OCI-LY1 (cell line): ENCODE measurements at regions not wholly inside any gene's neighbourhood (a gene's known extent, or its start where the extent isn't known, plus 50 kb on each side); places are given as distances from the start of the nearest gene placed in this dataset.

Experiments
- H2AFZ ChIP-seq: fragments of 200-600 bp; sonication (generic), shearing (Covaris generic); 2 replicates; pipeline ENCODE4 v1.6.0; 2014; ENCODE audit warnings: antibody characterized with exemption, mild to moderate bottlenecking, low read length
- H3F3A ChIP-seq: fragments of 200-600 bp; sonication (generic), shearing (Covaris generic); 2 replicates; pipeline ENCODE4 v1.6.0; 2014; ENCODE audit warnings: mild to moderate bottlenecking, antibody characterized with exemption, low read length, moderate library complexity; ENCODE audit not compliant: insufficient read depth
- H3K27ac ChIP-seq: fragments of 200-600 bp; sonication (generic); 2 replicates; pipeline ENCODE4 v1.5.1; 2014; ENCODE audit warnings: low read length, mixed run types, mild to moderate bottlenecking, low read depth; ENCODE audit not compliant: poor library complexity, severe bottlenecking
- H3K27me3 ChIP-seq: fragments of 200-600 bp; sonication (generic); 2 replicates; pipeline ENCODE4 v1.6.0; 2014; ENCODE audit warnings: antibody characterized with exemption, mild to moderate bottlenecking, low read length, moderate library complexity; ENCODE audit not compliant: insufficient read depth
- H3K36me3 ChIP-seq: fragments of 200-600 bp; sonication (generic); 2 replicates; pipeline ENCODE4 v1.6.1; 2014; ENCODE audit warnings: mild to moderate bottlenecking, antibody characterized with exemption, low read length, moderate library complexity, mixed read lengths; ENCODE audit not compliant: insufficient read depth
- H3K4me1 ChIP-seq: fragments of 200-600 bp; sonication (generic); 2 replicates; pipeline ENCODE4 v1.5.1; 2014; ENCODE audit warnings: mild to moderate bottlenecking, low read length, moderate library complexity; ENCODE audit not compliant: insufficient read depth, severe bottlenecking
- H3K4me2 ChIP-seq: fragments of 200-600 bp; sonication (generic), shearing (Covaris generic); 2 replicates; pipeline ENCODE4 v1.6.1; 2014; ENCODE audit warnings: low read length
- H3K4me3 ChIP-seq: fragments of 200-600 bp; sonication (generic); 2 replicates; pipeline ENCODE4 v1.5.1; 2014; ENCODE audit warnings: low read length, low read depth, mild to moderate bottlenecking, mixed read lengths; ENCODE audit not compliant: poor library complexity, severe bottlenecking
- H3K79me2 ChIP-seq: fragments of 200-600 bp; shearing (Covaris generic); 2 replicates; pipeline ENCODE4 v1.6.1; 2016; ENCODE audit warnings: mixed run types, low read length, mixed read lengths; ENCODE audit not compliant: insufficient read depth
- H3K9ac ChIP-seq: fragments of 200-600 bp; sonication (generic), shearing (Covaris generic); 2 replicates; pipeline ENCODE4 v1.6.1; 2014; ENCODE audit warnings: mild to moderate bottlenecking, low read length, mixed read lengths
- H3K9me2 ChIP-seq: fragments of 200-600 bp; sonication (generic), shearing (Covaris generic); 2 replicates; pipeline ENCODE4 v1.6.1; 2014; ENCODE audit warnings: low read depth, mild to moderate bottlenecking, low read length, mixed read lengths
- H3K9me3 ChIP-seq: fragments of 200-600 bp; shearing (Covaris generic); 2 replicates; pipeline ENCODE4 v1.6.1; 2014; ENCODE audit warnings: low read length, mixed read lengths
- H4K20me1 ChIP-seq: fragments of 200-600 bp; sonication (generic), shearing (Covaris generic); 2 replicates; pipeline ENCODE4 v1.6.0; 2016; ENCODE audit warnings: mild to moderate bottlenecking, low read length; ENCODE audit not compliant: insufficient read depth
- EZH2 ChIP-seq: fragments of 200-600 bp; sonication (generic), shearing (Covaris generic); IDR thresholded peaks from 2 replicates; pipeline ENCODE4 v1.8.0; 2017; ENCODE audit warnings: borderline replicate concordance, mixed run types, mild to moderate bottlenecking, antibody characterized with exemption, low read length, moderate library complexity, mixed read lengths
- TF ChIP-seq, protein P1 (sequence below): fragments of 200-600 bp; sonication (generic), shearing (Covaris generic); IDR thresholded peaks from 2 replicates; pipeline ENCODE4 v1.5.1; 2017; ENCODE audit warnings: mild to moderate bottlenecking, antibody characterized with exemption, low read length, moderate library complexity, mixed read lengths

DNA sequence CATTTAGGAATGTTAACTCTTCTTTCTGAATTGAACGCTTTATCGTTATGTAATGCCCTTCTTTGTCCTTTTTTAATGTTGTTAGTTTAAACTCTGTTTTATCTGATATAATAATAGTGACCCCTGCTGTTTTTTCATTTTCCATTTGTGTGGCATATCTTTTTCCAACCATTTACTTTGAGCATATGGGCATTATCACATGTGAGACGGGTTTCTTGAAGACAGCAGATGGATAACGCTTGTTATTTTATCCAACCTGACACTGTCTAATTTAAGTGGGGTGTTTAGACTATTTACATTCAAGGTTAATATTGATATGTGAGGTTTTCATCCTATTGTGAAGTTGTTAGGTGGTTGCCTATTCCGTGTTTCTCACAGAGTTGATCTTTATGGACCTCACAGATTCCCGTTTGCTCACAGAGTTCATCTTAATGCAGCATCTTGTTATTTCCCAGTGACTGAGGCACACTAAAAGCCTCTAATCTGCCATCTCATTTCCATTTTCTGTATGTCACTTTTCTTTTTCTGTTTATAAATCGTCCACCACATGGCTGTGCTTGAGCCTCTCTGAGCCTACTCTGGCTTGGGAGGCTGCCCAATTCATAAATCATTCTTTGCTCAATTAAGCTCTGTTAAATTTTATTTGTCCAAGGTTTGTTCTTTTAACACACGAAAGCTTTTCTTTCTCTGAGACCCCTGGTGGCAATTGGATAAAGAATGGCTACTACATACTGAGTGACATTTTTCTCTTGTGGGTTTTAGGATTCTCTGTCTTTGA lies 286.2 kb downstream of the HTR7 start:
- Histone ChIP-seq H2AFZ (no peak overlapping the region), H3K27ac (no peak overlapping the region), H3K9me2 (no peaks in the 10 kb centered on the region), H3K27me3 (no peaks in the 10 kb centered on the region), H3K9me3 (no peaks in the 10 kb centered on the region), H3K36me3 (no peaks in the 10 kb centered on the region), H3K4me3 (no peak overlapping the region), H3F3A (no peaks in the 10 kb centered on the region), H3K4me2 (no peak overlapping the region), H4K20me1 (no peaks in the 10 kb centered on the region), H3K9ac (no peak overlapping the region), H3K4me1 (no peaks in the 10 kb centered on the region), H3K79me2 (no peaks in the 10 kb centered on the region)
- TF ChIP-seq, protein P1, sequence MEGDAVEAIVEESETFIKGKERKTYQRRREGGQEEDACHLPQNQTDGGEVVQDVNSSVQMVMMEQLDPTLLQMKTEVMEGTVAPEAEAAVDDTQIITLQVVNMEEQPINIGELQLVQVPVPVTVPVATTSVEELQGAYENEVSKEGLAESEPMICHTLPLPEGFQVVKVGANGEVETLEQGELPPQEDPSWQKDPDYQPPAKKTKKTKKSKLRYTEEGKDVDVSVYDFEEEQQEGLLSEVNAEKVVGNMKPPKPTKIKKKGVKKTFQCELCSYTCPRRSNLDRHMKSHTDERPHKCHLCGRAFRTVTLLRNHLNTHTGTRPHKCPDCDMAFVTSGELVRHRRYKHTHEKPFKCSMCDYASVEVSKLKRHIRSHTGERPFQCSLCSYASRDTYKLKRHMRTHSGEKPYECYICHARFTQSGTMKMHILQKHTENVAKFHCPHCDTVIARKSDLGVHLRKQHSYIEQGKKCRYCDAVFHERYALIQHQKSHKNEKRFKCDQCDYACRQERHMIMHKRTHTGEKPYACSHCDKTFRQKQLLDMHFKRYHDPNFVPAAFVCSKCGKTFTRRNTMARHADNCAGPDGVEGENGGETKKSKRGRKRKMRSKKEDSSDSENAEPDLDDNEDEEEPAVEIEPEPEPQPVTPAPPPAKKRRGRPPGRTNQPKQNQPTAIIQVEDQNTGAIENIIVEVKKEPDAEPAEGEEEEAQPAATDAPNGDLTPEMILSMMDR: no peak
- no peak for TF ChIP-seq EZH2

DNA sequence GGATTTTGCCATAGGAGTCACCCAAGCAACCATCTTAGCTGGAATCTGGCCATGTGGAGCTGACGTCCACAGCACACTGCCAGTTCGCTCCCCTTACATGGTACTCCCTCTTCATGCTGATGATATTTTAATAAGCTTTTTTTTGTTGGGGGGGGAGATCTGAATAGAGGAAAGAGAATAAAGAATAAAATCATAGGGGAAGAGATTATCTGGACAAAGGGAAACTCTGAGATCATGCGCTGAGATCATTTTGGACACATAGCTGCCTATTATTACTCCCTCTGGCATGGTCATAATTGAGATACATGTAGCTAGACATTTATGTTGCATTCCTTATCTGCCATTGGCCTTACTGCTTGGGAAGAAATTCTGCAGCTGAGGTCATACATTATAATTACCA lies 282.7 kb downstream of the HTR7 start:
- no peak overlapping the region for H3K27ac ChIP-seq
- H3K27me3 ChIP-seq: no peaks in the 10 kb centered on the region
- H3K9me3 ChIP-seq: no peaks in the 10 kb centered on the region
- no peak for TF ChIP-seq EZH2
- TF ChIP-seq, protein P1: no peak
- no peaks in the 10 kb centered on the region for H3K9me2 ChIP-seq
- no peak overlapping the region for H2AFZ ChIP-seq
- H3K4me2 ChIP-seq: no peak overlapping the region
- H3K4me1 ChIP-seq: no peaks in the 10 kb centered on the region
- H3F3A ChIP-seq: no peaks in the 10 kb centered on the region
- no peaks in the 10 kb centered on the region for H3K36me3 ChIP-seq
- H4K20me1 ChIP-seq: no peaks in the 10 kb centered on the region
- no peaks in the 10 kb centered on the region for H3K79me2 ChIP-seq
- H3K4me3 ChIP-seq: no peak overlapping the region
- no peak overlapping the region for H3K9ac ChIP-seq

DNA sequence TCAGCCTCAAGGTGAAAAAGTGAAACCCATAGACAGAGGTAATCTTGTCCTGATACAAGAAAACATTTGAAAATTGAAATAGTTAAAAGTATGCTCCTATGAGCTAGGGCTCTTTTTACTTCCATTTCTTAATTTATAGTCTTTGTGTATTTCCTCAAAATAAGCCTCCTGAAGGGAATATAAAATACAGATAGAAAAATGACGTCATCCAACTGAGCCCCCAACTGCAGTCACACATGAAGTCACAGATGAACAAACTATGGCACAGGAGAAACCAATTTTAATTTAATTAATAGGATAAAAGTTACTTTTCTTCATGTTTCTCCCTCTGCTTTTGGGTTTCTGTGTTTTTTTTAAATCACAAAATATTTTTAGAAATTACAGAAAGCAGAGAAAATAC lies 280.3 kb downstream of the HTR7 start:
- H4K20me1 ChIP-seq: no peaks in the 10 kb centered on the region
- no peaks in the 10 kb centered on the region for H3K9me3 ChIP-seq
- no peak overlapping the region for H3K9ac ChIP-seq
- no peaks in the 10 kb centered on the region for H3K36me3 ChIP-seq
- H2AFZ ChIP-seq: no peak overlapping the region
- no peak overlapping the region for H3K4me2 ChIP-seq
- H3K4me3 ChIP-seq: no peak overlapping the region
- H3K79me2 ChIP-seq: no peaks in the 10 kb centered on the region
- no peaks in the 10 kb centered on the region for H3K27me3 ChIP-seq
- H3K27ac ChIP-seq: no peak overlapping the region
- TF ChIP-seq, protein P1: no peak
- no peak for TF ChIP-seq EZH2
- H3K9me2 ChIP-seq: no peaks in the 10 kb centered on the region
- H3K4me1 ChIP-seq: no peaks in the 10 kb centered on the region
- no peaks in the 10 kb centered on the region for H3F3A ChIP-seq
